OCI-LY7 (cell line): ENCODE measurements at regions not wholly inside any gene's neighbourhood (a gene's known extent, or its start where the extent isn't known, plus 50 kb on each side); places are given as distances from the start of the nearest gene placed in this dataset.

Experiments
- BruUV-seq: library from RNA; stranded (reverse); fragments of 400-500 nt; replicated peaks from 2 replicates; lab custom pipeline; 2021; lab: Mats Ljungman, UMichigan
- CTCF ChIA-PET: fragments of 300-600 bp; sonication (Branson Sonifier 250); formaldehyde crosslinking; loops from one replicate; lab custom pipeline; 2022; ENCODE audit warnings: antibody characterized with exemption; ENCODE audit not compliant: unreplicated experiment; lab: Charles Lee
- POLR2A ChIA-PET: fragments of 300-600 bp; sonication (Branson Sonifier 250); formaldehyde crosslinking; loops from one replicate; lab custom pipeline; 2022; ENCODE audit warnings: antibody characterized with exemption; lab: Charles Lee
- DNase-seq: peaks from one replicate; pipeline ENCODE4 v3.0.0-alpha.2; 2015; ENCODE audit warnings: low spot score
- H2AFZ ChIP-seq: fragments of 200-600 bp; sonication (generic), shearing (Covaris generic); 2 replicates; pipeline ENCODE4 v1.6.1; 2014; ENCODE audit warnings: mild to moderate bottlenecking, antibody characterized with exemption, low read length, moderate library complexity
- H3K27ac ChIP-seq: fragments of 200-600 bp; sonication (generic); 2 replicates; pipeline ENCODE4 v1.5.1; 2014; ENCODE audit warnings: mixed run types, low read depth, mild to moderate bottlenecking, moderate library complexity, low read length, inconsistent platforms; ENCODE audit not compliant: poor library complexity, severe bottlenecking
- H3K36me3 ChIP-seq: fragments of 200-600 bp; sonication (generic); 2 replicates; pipeline ENCODE4 v1.6.1; 2014; ENCODE audit warnings: mild to moderate bottlenecking, antibody characterized with exemption, low read length, moderate library complexity, mixed read lengths; ENCODE audit not compliant: insufficient read depth
- H3K4me1 ChIP-seq: fragments of 200-600 bp; sonication (generic); 2 replicates; pipeline ENCODE4 v1.5.1; 2014; ENCODE audit warnings: mild to moderate bottlenecking, low read length; ENCODE audit not compliant: insufficient read depth, poor library complexity, severe bottlenecking
- H3K4me2 ChIP-seq: fragments of 200-600 bp; sonication (generic); 2 replicates; pipeline ENCODE4 v1.6.1; 2014; ENCODE audit warnings: mild to moderate bottlenecking, low read length
- H3K4me3 ChIP-seq: fragments of 200-600 bp; sonication (generic); 2 replicates; pipeline ENCODE4 v1.5.1; 2014; ENCODE audit warnings: mild to moderate bottlenecking, low read depth, low read length; ENCODE audit not compliant: poor library complexity, severe bottlenecking
- H3K79me2 ChIP-seq: fragments of 200-600 bp; sonication (generic); 2 replicates; pipeline ENCODE4 v1.6.1; 2016; ENCODE audit warnings: low read depth, mild to moderate bottlenecking, low read length, moderate library complexity, mixed read lengths; ENCODE audit not compliant: insufficient read depth
- H3K9me2 ChIP-seq: fragments of 200-600 bp; sonication (generic); 2 replicates; pipeline ENCODE4 v1.6.1; 2016; ENCODE audit warnings: mild to moderate bottlenecking, low read length, mixed read lengths; ENCODE audit not compliant: insufficient read depth
- H3K9me3 ChIP-seq: fragments of 200-600 bp; sonication (generic); 2 replicates; pipeline ENCODE4 v1.6.1; 2014; ENCODE audit warnings: mild to moderate bottlenecking, mixed run types, low read length, mixed read lengths
- H4K20me1 ChIP-seq: fragments of 200-600 bp; sonication (generic); 2 replicates; pipeline ENCODE4 v1.6.1; 2014; ENCODE audit warnings: mild to moderate bottlenecking, antibody characterized with exemption, low read length, moderate library complexity, mixed read lengths; ENCODE audit not compliant: insufficient read depth
- CTCF ChIP-seq: fragments of 200-600 bp; sonication (generic); conservative IDR thresholded peaks from 2 replicates; pipeline ENCODE4 v1.5.1; 2014; ENCODE audit warnings: mild to moderate bottlenecking, antibody characterized with exemption, low read length, moderate library complexity, mixed read lengths
- EZH2phosphoT487 ChIP-seq: fragments of 200-600 bp; sonication (generic); IDR thresholded peaks from 2 replicates; pipeline ENCODE4 v1.6.1; 2018; ENCODE audit warnings: low read depth, borderline replicate concordance, mild to moderate bottlenecking, mixed run types, antibody characterized with exemption, low read length, moderate library complexity, mixed read lengths
- intact Hi-C: fragments of 100-400 bp; cut with micrococcal nuclease; formaldehyde crosslinking; loops from one replicate; pipeline ENCODE4 v1.10.0; 2022; ENCODE audit not compliant: unreplicated experiment

- Histone ChIP-seq H3K79me2 (no peaks in the 10 kb centered on the region), H3K9me2 (no peaks in the 10 kb centered on the region), H3K4me3 (no peak overlapping the region), H3K4me2 (no peak overlapping the region), H2AFZ (no peak overlapping the region), H3K27ac (no peak overlapping the region), H4K20me1 (no peaks in the 10 kb centered on the region), H3K9me3 (no peaks in the 10 kb centered on the region), H3K36me3 (no peaks in the 10 kb centered on the region), H3K4me1 (no peaks in the 10 kb centered on the region)
- no TSS peak for BruUV-seq
- CTCF ChIA-PET = no interaction called here
- no peak for DNase-seq
- POLR2A ChIA-PET = interaction anchor here (0.7 to 1.1 kb wide), 3 partner anchors 30 to 926 kb away, joined by 3 to 5 read pairs (median 3); no protein-coding TSS in a partner anchor
- intact Hi-C loops = no loop called here
- TF ChIP-seq CTCF (no peak), EZH2phosphoT487 (no peak)
Measured at GRCh38 chr4:120399826-120400225, 333.2 kb upstream of the MAD2L1 start.

GRCh38 chr4:120395746-120396145 lies 329.1 kb upstream of the MAD2L1 start:
- POLR2A ChIA-PET = interaction anchor here (0.6 kb wide), 1 partner anchor 20 kb away, joined by 3 read pairs; no protein-coding TSS in a partner anchor
- H3K4me2 ChIP-seq = no peak overlapping the region
- H3K27ac ChIP-seq = no peak overlapping the region
- no peaks in the 10 kb centered on the region for H3K36me3 ChIP-seq
- no peaks in the 10 kb centered on the region for H3K79me2 ChIP-seq
- TF ChIP-seq CTCF = no peak
- no peak for TF ChIP-seq EZH2phosphoT487
- DNase-seq = no peak
- BruUV-seq = no TSS peak
- CTCF ChIA-PET = no interaction called here
- H3K4me3 ChIP-seq = no peak overlapping the region
- H4K20me1 ChIP-seq = no peaks in the 10 kb centered on the region
- no peaks in the 10 kb centered on the region for H3K9me3 ChIP-seq
- H3K9me2 ChIP-seq = no peaks in the 10 kb centered on the region
- no peaks in the 10 kb centered on the region for H3K4me1 ChIP-seq
- no peak overlapping the region for H2AFZ ChIP-seq
- intact Hi-C loops = no loop called here

GRCh38 chr4:120355881-120356280 lies 289.2 kb upstream of the MAD2L1 start:
- TF ChIP-seq CTCF (no peak), EZH2phosphoT487 (no peak)
- Histone ChIP-seq H3K9me3 (no peaks in the 10 kb centered on the region), H2AFZ (no peak overlapping the region), H3K9me2 (no peaks in the 10 kb centered on the region), H4K20me1 (no peaks in the 10 kb centered on the region), H3K4me1 (no peaks in the 10 kb centered on the region), H3K4me3 (no peak overlapping the region), H3K79me2 (no peaks in the 10 kb centered on the region), H3K36me3 (no peaks in the 10 kb centered on the region), H3K27ac (no peak overlapping the region), H3K4me2 (no peak overlapping the region)
- CTCF ChIA-PET = no interaction called here
- BruUV-seq = no TSS peak
- intact Hi-C loops = no loop called here
- POLR2A ChIA-PET = no interaction called here
- no peak for DNase-seq
